Prostate gland (tissue), 2 donors: ENCODE measurements at regions not wholly inside any gene's neighbourhood (a gene's known extent, or its start where the extent isn't known, plus 50 kb on each side); places are given as distances from the start of the nearest gene placed in this dataset.

Experiments
- DNase-seq: peaks from one replicate; pipeline ENCODE4 v3.0.0-alpha.2; 2019; ENCODE audit warnings: low spot score
- H3K27ac ChIP-seq, 2 donors: fragments of 200-600 bp; sonication (generic); 2 replicates each; pipeline ENCODE4 v1.5.1; 2017 to 2019
- H3K27me3 ChIP-seq: fragments of 200-600 bp; sonication (generic); replicated peaks from 2 replicates; pipeline ENCODE4 v1.5.1; 2019; ENCODE audit not compliant: insufficient read depth
- H3K36me3 ChIP-seq, 2 donors: fragments of 200-600 bp; sonication (generic); 1 replicate in 1 of 2; 2 replicates in 1 of 2; pipeline versions ENCODE4 v1.5.1 to v1.8.1; 2017 to 2019
- H3K4me1 ChIP-seq: fragments of 200-600 bp; sonication (generic); replicated peaks from 2 replicates; pipeline ENCODE4 v1.5.1; 2019
- H3K4me3 ChIP-seq, 2 donors: fragments of 200-600 bp; sonication (generic); 2 replicates each; pipeline ENCODE4 v1.5.1; 2017 to 2019
- H3K9me3 ChIP-seq: fragments of 200-600 bp; sonication (generic); 2 replicates; pipeline ENCODE4 v1.5.1; 2017
- CTCF ChIP-seq, 4 experiments: fragments of 200-600 bp in 2 of 4; fragments of 450-650 bp in 2 of 4; sonication (generic) in 2 of 4; IDR thresholded peaks; 1 replicate in 3 of 4; 2 replicates in 1 of 4; pipeline ENCODE4 v1.5.1; 2016 to 2019; ENCODE audit warnings: antibody characterized with exemption in 4 of 4, mild to moderate bottlenecking in 2 of 4, moderate library complexity in 2 of 4
- POLR2A ChIP-seq: fragments of 450-650 bp; IDR thresholded peaks from one replicate; pipeline ENCODE4 v1.6.1; 2016; ENCODE audit warnings: antibody characterized with exemption, mild to moderate bottlenecking
- POLR2AphosphoS5 ChIP-seq: sonication (generic); formaldehyde crosslinking; IDR thresholded peaks from one replicate; pipeline ENCODE4 v1.6.1; 2017; ENCODE audit warnings: antibody characterized with exemption
- WGBS: methylation state at CpG from one replicate; pipeline ENCODE4 v1.1.5; 2018; 5-methylcytosine and 5-hydroxymethylcytosine counted together
- intact Hi-C: fragments of 100-400 bp; cut with DNase I; formaldehyde crosslinking; loops from one replicate; pipeline ENCODE4 v1.14.2; 2022

GRCh38 chr16:80915079-80915450, 91.6 kb downstream of the CMC2 start:
- intact Hi-C loops: no loop called here
- WGBS: 94% methylated on average over 3 of the region's 3 CpGs
- Histone ChIP-seq H3K4me3 (no peak overlapping the region), H3K9me3 (no peaks in the 10 kb centered on the region), H3K4me1 (peaks cover 1% of the 10 kb centered on the region), H3K36me3 (no peaks in the 10 kb centered on the region), H3K27ac (no peak overlapping the region), H3K27me3 (no peaks in the 10 kb centered on the region)
- TF ChIP-seq CTCF (IDR thresholded peaks at IDR 0.05) (no peak), POLR2AphosphoS5 (no peak), POLR2A (no peak)
- no peak for DNase-seq

GRCh38 chr16:80914379-80915078, 92.2 kb downstream of the CMC2 start:
- TF ChIP-seq CTCF (IDR thresholded peaks at IDR 0.05) (no peak), POLR2AphosphoS5 (no peak), POLR2A (no peak)
- no peaks in the 10 kb centered on the region for H3K9me3 ChIP-seq
- no peaks in the 10 kb centered on the region for H3K36me3 ChIP-seq
- no peak for DNase-seq
- no peak overlapping the region for H3K4me3 ChIP-seq
- no peaks in the 10 kb centered on the region for H3K27me3 ChIP-seq
- H3K27ac ChIP-seq: no peak overlapping the region
- WGBS: 93% methylated on average over 10 of the region's 10 CpGs
- intact Hi-C loops: no loop called here
- H3K4me1 ChIP-seq: peaks cover 5% of the 10 kb centered on the region

GRCh38 chr16:80913397-80913796, 93.3 kb downstream of the CMC2 start:
- TF ChIP-seq POLR2A (no peak), POLR2AphosphoS5 (no peak), CTCF (IDR thresholded peaks at IDR 0.05) (no peak)
- H3K27ac ChIP-seq: no peak overlapping the region
- intact Hi-C loops: no loop called here
- H3K27me3 ChIP-seq: no peaks in the 10 kb centered on the region
- no peaks in the 10 kb centered on the region for H3K9me3 ChIP-seq
- no peak overlapping the region for H3K4me3 ChIP-seq
- peaks cover 5% of the 10 kb centered on the region for H3K4me1 ChIP-seq
- DNase-seq: no peak
- WGBS: 96% methylated on average over 4 of the region's 4 CpGs
- no peaks in the 10 kb centered on the region for H3K36me3 ChIP-seq

- TF ChIP-seq POLR2AphosphoS5 (no peak), CTCF (IDR thresholded peaks at IDR 0.05) (no peak), POLR2A (no peak)
- Histone ChIP-seq H3K27ac (no peak overlapping the region), H3K36me3 (no peaks in the 10 kb centered on the region), H3K9me3 (no peaks in the 10 kb centered on the region), H3K4me1 (peaks cover 5% of the 10 kb centered on the region), H3K27me3 (no peaks in the 10 kb centered on the region), H3K4me3 (no peak overlapping the region)
- 78% methylated on average over 4 of the region's 4 CpGs for WGBS
- DNase-seq: no peak
- intact Hi-C loops: no loop called here
These were observed 94.0 kb downstream of the CMC2 start for GRCh38 chr16:80912651-80913050.

- WGBS: 90% methylated on average over 2 of the region's 2 CpGs
- H3K36me3 ChIP-seq: no peaks in the 10 kb centered on the region
- H3K4me3 ChIP-seq: no peak overlapping the region
- intact Hi-C loops: no loop called here
- no peaks in the 10 kb centered on the region for H3K9me3 ChIP-seq
- peaks cover 5% of the 10 kb centered on the region for H3K4me1 ChIP-seq
- TF ChIP-seq POLR2A (no peak), CTCF (IDR thresholded peaks at IDR 0.05) (no peak), POLR2AphosphoS5 (no peak)
- H3K27me3 ChIP-seq: no peaks in the 10 kb centered on the region
- no peak for DNase-seq
- H3K27ac ChIP-seq: no peak overlapping the region
These were observed 96.3 kb downstream of the CMC2 start for GRCh38 chr16:80910434-80910833.
